HG03064 (cell line): ENCODE measurements at regions not wholly inside any gene's neighbourhood (a gene's known extent, or its start where the extent isn't known, plus 50 kb on each side); places are given as distances from the start of the nearest gene placed in this dataset.

Experiments used
- ATAC-seq: cut with Tn5 transposase; IDR thresholded peaks from one replicate; pipeline ENCODE4 v1.9.1; 2021; ENCODE audit warnings: low read depth; ENCODE audit not compliant: unreplicated experiment

GRCh38 chr16:64425381-64425780 lies 696.5 kb downstream of the CDH11 start:
- ATAC-seq: no peak

GRCh38 chr16:64422259-64422658 lies 699.6 kb downstream of the CDH11 start:
- no peak for ATAC-seq

DNA sequence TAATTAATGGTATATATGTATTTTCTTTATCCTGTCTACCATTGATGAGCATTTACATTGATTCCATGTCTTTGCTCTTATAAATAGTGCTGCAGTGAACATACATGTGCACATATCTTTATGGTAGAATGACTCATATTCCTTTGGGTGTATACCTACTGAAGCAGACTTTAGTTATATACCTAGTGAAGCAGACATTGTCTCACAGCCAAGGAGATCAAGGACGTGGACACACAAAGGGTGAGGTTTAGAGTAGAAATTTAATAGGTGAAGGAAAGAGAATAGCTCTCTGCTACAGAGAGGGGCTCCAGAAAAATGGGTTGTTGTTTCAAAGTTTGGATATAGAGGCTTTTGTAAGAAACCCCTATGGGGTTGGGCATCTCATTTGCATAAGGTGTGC lies 700.3 kb downstream of the CDH11 start:
- no peak for ATAC-seq

DNA sequence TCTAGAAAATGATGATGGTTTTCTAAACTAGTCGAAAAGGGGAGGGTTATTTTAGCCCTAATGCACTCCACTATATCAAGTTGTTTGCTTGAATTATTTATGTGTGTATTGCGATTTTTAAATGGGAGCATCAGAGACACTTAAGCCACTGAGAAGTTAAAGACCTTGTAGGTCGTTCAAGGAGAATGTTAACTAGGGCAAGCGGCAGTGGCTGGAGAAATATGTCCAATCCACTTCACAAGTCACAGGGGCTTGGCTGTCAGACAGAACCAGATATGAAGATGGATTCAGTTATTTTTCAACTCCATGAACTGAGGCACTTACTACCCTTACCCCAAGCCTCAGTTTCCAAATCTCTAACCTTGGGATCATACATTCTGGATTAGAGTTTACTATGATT lies 702.0 kb downstream of the CDH11 start:
- ATAC-seq: no peak

DNA sequence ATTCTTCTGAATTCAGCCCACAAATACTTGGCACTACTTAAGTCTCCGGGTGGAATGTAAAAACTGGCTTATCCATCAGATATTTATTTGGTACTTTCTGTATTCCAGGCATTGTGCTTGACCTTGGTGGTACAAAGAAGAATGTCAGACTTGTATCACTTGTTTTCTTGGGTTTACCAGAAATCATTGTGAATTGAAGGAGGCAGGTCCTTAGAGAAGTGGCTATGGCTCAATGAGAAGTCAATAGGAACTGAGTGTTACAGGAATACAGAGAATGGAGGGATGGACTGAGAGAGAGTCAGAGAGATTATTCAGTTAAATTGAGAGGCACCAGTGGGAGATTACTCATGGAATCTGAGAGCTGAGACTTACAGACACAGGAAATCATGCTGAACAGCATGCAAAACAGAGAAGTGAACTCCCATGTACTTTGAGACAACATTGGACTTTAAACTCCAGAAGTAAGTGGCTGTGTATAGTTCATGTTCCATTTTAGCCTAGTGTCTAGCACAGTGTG lies 704.1 kb downstream of the CDH11 start:
- no peak for ATAC-seq

DNA sequence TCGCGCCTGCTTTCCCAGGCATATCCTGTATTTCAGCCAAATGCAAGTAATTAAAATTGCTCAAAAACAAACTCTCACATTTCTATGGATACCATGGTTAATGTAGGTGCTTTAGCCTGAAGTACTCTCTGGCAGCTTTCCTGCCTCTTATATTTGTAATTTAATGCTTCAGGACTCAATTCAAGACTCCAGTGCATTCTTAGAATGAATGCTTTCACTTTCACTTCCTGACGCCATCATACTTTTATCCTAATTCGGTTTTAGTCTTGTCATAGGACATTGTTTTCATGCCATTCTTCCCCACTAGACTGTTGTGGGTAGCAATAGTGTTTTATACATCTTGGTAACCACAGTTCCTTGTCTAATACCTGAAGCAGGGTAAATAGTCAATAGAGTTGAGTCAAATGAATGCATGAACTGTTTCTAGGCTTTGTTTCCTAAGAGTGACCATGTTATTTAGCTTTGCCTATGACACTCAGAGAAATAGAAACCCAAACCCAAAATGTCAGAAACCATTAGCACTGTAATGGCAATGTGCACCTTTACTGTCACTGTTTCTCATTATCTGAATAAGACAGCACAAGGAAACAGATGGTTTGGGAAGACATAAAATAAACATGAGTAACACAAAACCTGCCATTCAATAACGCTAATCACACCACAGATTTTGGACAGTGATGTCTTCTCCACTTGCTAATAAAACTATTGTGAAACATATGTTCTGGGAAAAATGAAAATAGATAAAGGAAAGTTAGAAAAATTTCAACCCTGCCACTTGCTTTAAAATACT lies 705.5 kb downstream of the CDH11 start:
- no peak for ATAC-seq

DNA sequence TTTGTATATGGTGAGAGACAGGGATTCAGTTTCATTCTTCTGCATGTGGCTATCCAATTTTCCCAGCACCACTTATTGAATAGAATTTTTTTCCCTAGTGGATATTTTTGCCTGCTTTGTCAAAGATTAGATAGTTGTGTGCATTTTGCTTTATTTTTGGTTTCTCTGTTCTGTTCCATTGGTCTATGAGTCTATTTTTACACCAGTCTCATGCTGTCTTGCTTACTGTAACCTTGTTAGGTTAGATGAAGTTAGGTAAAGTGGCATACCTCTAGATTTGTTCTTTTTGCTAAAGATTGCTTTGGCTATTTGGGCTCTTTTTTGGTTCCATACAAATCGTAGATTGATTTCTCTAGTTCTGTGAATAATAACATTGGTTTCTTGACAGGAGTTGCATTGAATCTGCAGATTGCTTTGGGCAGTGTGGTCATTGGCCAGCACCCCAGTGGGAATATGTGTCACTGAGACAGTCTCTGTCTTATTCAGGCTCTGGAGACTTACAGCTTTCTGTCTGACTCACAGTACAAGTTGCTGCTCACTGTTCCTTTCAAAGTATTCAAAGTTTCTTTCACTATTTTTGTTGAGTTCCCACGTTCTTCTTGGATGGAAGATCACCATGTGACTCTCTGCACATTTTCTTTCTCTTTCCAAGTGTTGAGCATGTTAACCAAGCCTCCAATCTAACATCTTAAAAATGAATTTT lies 709.1 kb downstream of the CDH11 start:
- no peak for ATAC-seq

DNA sequence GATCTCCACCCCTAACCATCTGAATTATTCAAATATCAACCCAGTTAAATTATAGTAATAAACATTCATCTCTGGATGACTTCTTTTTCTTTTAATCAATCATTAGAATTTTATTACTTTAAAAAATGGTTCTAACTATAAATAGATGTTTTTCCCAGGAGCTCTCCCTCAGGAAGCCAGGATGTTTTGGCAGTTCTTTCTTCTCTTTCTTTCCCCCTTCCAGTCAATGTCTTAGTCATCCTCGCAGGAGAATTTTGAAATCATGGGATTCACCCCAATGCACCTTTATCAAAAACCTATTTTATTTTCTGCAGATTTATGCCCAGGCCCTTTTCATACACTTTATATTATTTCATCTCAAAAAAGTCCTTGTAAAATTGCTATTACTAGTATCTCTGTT lies 711.6 kb downstream of the CDH11 start:
- ATAC-seq: no peak

DNA sequence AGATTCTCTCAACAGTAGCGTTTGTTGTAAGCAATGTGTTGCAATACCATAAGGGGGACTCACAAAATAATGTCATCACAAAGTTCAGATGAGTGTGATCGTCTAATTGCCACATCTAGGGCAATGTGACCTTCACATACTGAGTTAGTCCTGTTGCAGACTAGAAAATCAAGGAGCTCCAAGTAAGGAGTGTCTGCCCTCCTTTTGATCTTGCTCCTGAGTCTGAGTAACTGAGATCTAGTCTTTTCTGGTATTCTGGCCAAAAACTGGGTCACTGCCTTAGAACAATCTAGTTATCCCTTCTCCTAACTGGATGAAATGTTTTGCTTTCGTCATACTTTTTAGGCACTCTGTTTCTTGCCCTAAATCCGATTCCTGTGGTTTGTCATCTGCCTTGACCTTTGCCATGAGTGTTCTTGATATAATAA lies 712.1 kb downstream of the CDH11 start:
- no peak for ATAC-seq

DNA sequence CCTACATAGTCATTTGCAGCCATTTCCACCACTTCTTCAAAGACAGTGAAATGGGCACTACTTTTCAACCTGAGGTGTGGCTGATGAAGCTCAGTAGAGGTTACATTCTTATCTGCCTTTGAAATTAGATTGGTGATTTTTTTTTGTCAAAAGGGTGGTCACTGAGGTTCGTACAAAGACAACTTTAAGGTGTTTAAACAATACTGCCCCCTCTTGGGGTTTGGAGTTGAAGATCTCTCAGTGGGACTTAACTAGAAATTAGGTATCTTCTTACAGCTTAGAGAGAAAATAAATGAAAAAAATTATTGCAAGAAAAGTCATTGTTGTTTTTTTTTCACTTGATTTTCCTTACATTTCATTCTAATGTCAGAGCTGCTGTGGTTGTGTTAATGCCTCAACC lies 713.2 kb downstream of the CDH11 start:
- ATAC-seq: no peak

DNA sequence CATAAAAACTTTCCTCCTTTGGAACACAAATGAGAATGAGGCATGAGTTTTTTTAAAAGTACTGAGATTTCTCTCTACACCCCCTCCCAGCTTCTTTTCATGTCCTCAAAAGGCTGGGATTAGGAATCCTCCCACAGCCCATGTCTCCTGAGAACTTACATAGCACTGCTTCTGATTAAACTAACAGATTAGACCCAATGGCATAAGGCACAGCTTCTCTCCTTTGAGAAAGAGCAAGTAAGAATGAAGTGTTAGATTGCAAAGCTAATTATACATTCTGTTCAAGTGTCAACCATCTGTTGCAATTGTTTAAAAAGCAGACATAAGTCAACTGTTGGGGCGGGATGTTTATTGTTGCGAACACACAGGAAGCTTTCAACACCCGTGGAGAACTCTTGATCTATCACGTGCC lies 715.1 kb downstream of the CDH11 start:
- no peak for ATAC-seq

DNA sequence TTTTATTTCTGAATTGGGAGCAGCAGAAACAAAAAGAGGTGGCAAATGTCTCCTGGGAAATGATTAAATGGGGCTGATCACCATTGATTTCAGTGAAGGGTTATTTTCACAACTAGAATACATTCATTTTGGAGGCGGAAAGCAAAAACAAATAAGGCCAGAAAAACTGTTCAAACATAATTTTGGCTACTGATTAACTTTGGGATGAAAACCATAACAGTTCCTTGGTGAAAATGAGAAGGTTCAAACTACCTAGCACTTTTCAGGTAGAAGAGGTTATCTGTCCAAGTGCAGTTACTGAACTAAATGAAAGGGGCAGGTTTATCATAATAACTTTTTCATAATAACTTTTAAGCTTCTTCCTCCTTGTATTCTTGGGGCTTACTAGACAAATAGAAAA lies 718.5 kb downstream of the CDH11 start:
- ATAC-seq: no peak

GRCh38 chr16:64398793-64399192 lies 723.1 kb downstream of the CDH11 start:
- ATAC-seq: no peak

DNA sequence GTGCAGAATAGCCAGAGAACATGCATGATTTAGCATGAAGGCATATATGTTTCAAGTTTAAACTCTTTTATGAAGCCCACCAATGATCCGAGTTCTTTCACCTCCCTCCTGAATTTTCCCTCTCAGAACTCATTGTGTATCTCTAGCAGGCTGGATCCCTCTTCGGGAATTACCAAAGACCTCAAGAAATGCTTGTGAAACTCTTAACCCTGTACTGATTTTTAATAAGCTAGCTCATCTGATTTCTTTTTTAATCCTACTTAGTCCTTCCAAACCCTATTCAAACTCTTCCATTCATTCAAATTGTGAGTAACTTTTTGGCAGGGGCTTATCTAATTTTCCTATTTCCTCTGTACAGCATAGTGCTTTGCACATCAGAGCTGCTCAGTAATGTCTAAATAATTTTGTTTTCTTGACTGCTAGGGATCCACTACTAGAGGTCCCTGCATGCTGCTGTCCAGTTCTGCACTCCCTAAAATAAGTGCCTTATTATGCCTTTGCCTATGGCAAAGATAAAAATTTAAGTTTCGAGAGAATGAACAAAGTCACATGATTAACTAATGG lies 723.8 kb downstream of the CDH11 start:
- no peak for ATAC-seq

DNA sequence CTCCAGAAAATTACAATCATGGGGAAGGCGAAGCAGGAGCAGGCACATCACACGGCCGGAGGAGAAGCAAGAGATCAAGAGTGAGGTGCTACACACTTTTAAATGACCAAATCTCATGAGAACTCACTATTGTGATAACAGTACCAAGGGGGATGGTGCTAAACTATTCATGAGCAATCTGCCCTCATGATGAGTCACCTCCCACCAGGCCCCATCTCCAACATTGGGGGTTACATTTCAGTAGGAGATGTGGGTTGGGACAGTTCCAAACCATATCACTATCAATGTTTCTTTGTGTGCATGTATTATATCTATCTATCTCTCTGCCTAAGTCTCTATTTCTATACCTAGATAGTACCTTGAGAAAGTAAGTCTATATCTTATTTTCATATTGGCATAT lies 724.8 kb downstream of the CDH11 start:
- no peak for ATAC-seq

DNA sequence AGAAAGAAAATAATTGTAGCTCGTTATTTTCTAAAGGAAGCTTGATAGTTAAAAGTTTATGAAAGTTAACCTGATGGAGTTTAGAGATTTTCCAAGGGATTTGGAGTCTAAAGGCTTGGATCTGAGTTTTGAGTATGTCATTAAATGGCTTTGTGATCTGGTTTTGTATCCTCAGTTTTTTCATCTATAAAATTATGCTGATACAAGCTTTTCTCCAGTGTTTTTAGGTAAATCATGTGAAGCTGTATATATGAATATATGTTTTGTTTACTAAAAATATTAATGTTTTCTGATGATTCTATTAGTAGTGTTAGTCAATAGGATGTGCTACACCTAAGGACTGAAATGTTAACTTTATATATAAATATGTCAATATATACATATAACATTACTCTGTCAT lies 727.8 kb downstream of the CDH11 start:
- ATAC-seq: no peak

DNA sequence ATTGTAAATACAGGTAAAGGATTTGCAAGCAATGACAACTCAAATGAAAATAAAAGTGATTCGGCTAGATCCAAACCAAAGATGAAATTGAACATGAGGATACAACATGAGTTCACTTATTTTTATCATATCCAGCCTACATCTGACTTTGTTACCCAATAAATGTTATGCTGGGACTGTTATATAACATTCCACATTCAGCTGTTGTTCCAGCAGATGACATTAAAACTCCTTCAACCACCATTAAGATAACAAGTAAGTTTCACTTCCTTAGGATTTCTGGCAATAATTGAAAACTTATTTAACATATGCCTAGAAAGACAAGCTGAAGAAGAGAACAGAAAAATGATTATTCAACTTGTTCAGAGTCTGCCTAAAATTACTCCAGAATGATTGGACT lies 729.4 kb downstream of the CDH11 start:
- ATAC-seq: no peak

DNA sequence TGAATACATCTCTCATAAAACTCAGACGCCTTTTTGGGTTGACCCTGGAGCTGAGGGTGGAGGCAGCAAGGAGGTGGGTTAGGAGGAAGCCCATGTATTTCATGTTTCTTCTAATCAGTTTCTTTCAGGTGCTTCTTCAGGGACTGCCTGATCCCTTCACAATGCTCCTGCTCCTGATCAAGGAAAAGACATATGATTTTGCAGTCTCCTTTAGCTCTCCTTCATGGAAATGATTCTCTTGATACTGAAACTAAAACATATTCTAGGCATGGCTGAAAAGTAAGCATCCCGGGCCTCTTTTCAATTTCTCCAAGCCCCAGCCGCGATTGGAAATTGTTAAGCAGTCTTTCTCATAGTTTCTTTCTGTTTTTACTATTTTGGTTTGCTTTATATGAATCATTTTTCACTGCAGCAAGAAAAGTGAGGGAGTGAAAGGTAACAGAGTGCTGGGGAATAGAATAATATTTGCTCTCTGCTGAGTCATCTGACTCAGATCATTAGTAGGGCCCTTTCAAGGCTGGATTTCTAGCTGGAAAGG lies 730.7 kb downstream of the CDH11 start:
- no peak for ATAC-seq

DNA sequence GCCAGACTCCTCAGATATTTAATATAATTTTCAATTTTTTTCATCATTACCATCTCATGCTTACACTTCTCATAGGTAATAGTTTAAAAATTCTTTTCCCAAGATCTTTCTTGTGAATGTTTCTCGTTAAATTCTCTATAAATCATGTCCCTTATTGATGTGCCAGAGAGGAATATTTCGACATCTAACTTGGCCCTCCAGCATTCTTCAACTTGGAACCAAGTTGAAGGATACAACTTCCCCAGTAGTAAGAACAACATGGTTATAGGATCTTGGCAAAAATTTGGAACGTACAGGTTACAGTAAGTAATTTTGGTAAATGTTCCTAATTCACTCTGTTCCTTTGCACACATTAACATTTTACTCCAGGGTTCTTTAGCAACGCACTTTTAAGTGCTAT lies 731.8 kb downstream of the CDH11 start:
- ATAC-seq: no peak

DNA sequence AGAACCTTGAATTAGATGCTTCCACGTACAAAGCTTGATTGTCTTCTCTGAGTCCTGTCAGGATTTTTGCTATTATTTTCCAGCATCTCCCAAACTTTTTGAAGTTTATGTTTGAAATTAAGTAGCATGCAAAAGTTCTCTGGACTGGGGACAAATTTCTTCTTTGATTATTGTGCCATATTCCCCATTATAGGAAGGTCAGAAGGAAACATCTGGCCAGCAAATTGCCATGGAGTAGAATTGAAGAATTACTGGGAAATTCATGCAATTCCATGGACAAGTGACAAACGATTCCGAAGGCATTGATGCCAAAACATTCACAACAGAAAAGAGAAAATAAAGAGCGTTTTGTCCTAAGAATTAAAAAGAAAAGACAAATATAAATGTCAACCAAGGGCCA lies 737.2 kb downstream of the CDH11 start:
- no peak for ATAC-seq

- no peak for ATAC-seq
Observed at GRCh38 chr16:64381979-64382378, 739.9 kb downstream of the CDH11 start.
